AG04450 (cell line): ENCODE measurements at regions not wholly inside any gene's neighbourhood (a gene's known extent, or its start where the extent isn't known, plus 50 kb on each side); places are given as distances from the start of the nearest gene placed in this dataset.
A peak's percentile ranks its signal among the peaks of the same experiment; 100 is the strongest.

Experiments
- CTCF ChIA-PET: fragments of 300-600, 350-600 bp; formaldehyde crosslinking; extraction: SDS; loops from one replicate; lab custom pipeline; 2022; ENCODE audit warnings: antibody characterized with exemption, inconsistent platforms; lab: Charles Lee
- POLR2A ChIA-PET: fragments of 350-600 bp; formaldehyde crosslinking; extraction: SDS; loops from one replicate; lab custom pipeline; 2021; ENCODE audit warnings: antibody characterized with exemption, inconsistent platforms; lab: Yijun Ruan, JAX
- DNase-seq: peaks from one replicate; pipeline ENCODE4 v3.0.0-alpha.2; 2011; ENCODE audit warnings: low read depth, low spot score
- H3K27ac ChIP-seq: one replicate; pipeline ENCODE4 v1.5.1; 2012; ENCODE audit warnings: low read depth, low read length, control low read depth
- H3K27me3 ChIP-seq: one replicate; pipeline ENCODE4 v1.6.0; 2012; ENCODE audit warnings: low read length; ENCODE audit not compliant: control insufficient read depth, insufficient read depth
- H3K4me3 ChIP-seq: 2 replicates; pipeline ENCODE4 v1.5.1; 2011; ENCODE audit warnings: mild to moderate bottlenecking, low read depth, low read length, control low read depth
- H3K9me3 ChIP-seq: 2 replicates; pipeline ENCODE4 v1.5.1; 2012; ENCODE audit warnings: low read length; ENCODE audit not compliant: control insufficient read depth, insufficient read depth
- CTCF ChIP-seq: IDR thresholded peaks from 2 replicates; pipeline ENCODE4 v1.5.1; 2011; ENCODE audit warnings: low read depth, low read length, control low read depth, inconsistent platforms

- Histone ChIP-seq H3K27ac (no peak overlapping the region), H3K4me3 (no peak overlapping the region), H3K27me3 (no peaks in the 10 kb centered on the region), H3K9me3 (no peaks in the 10 kb centered on the region)
- peak; percentile 1 for DNase-seq
- ChIA-PET CTCF (no interaction called here), POLR2A (no interaction called here)
- no peak for TF ChIP-seq CTCF
Observed at GRCh38 chr4:179196511-179196910, 1754.3 kb upstream of the AGA start.

- Histone ChIP-seq H3K27ac (no peak overlapping the region), H3K27me3 (no peaks in the 10 kb centered on the region), H3K4me3 (no peak overlapping the region), H3K9me3 (no peaks in the 10 kb centered on the region)
- no peak for TF ChIP-seq CTCF
- no peak for DNase-seq
- ChIA-PET POLR2A (no interaction called here), CTCF (no interaction called here)
Observed at GRCh38 chr4:179200681-179201080, 1758.4 kb upstream of the AGA start.

GRCh38 chr4:179225594-179225993 is 1783.4 kb upstream of the AGA start:
- no peak for DNase-seq
- Histone ChIP-seq H3K27me3 (no peaks in the 10 kb centered on the region), H3K27ac (no peak overlapping the region), H3K4me3 (no peak overlapping the region), H3K9me3 (no peaks in the 10 kb centered on the region)
- CTCF ChIA-PET: no interaction called here
- POLR2A ChIA-PET: no interaction called here
- no peak for TF ChIP-seq CTCF

GRCh38 chr4:179248821-179249220 is 1806.6 kb upstream of the AGA start:
- no peak overlapping the region for H3K27ac ChIP-seq
- no peaks in the 10 kb centered on the region for H3K27me3 ChIP-seq
- ChIA-PET POLR2A (no interaction called here), CTCF (no interaction called here)
- TF ChIP-seq CTCF: no peak
- no peak for DNase-seq
- H3K9me3 ChIP-seq: no peaks in the 10 kb centered on the region
- H3K4me3 ChIP-seq: no peak overlapping the region

GRCh38 chr4:179268791-179269190 is 1826.6 kb upstream of the AGA start:
- no peaks in the 10 kb centered on the region for H3K27me3 ChIP-seq
- POLR2A ChIA-PET: no interaction called here
- H3K27ac ChIP-seq: no peak overlapping the region
- CTCF ChIA-PET: no interaction called here
- H3K9me3 ChIP-seq: no peaks in the 10 kb centered on the region
- no peak overlapping the region for H3K4me3 ChIP-seq
- DNase-seq: no peak
- no peak for TF ChIP-seq CTCF
